ENCODE measurements at regions not wholly inside any gene's neighbourhood (a gene's known extent, or its start where the extent isn't known, plus 50 kb on each side); places are given as distances from the start of the nearest gene placed in this dataset.
"Not testable (repeated sequence)": the region's sequence is repeated elsewhere in the genome, so short reads cannot be mapped to it uniquely, and the experiment has no call there.

DNA sequence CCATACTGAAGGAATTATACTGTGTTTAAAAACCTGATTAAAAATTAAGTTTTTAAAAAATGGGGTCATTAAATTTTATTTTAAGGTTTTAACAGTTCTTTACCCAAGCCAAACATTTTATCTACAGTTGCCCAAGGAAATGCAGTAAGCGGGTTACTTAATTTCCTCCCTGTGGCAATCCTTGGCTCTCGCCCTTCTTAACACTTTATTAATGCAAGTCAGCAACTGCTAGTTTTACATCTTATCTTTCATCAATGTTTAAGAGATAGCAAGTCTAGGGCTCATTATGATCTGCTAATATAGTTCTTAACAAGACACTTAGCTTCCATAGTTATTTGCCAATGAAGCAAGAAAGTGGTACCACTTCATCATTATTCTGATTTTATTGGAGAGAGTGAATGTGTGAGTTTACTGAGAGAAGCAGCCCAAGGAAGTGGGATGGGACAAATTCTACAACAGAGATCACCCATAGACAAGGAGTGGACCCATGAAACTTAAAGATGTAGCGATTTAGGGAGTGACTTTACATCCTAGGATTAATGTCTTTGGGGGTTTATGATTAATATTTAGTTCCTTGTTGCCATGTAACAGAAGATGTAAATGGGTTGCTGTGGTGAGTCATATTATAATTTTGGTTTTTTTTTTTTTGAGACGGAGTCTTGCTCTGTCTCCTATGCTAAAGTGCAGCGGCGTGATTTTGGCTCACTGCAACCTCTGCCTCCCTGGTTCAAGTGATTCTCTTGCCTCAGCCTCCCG, 1556.1 kb downstream of the SPATA31A7 start:
- H2BK15ac ChIP-seq (ENCODE audit: low read length); H3K56ac ChIP-seq (replicated peaks; ENCODE audit: insufficient read length, low read depth, low read length); H3K79me2 ChIP-seq (ENCODE audit: control insufficient read depth in 1 of 2, insufficient read depth in 2 of 2, low read length in 2 of 2); H3K4me1 ChIP-seq (replicated peaks in 1 of 4; ENCODE audit: control insufficient read depth in 3 of 4, insufficient read depth in 4 of 4, low read length in 3 of 4); H3K9me3 ChIP-seq (ENCODE audit: insufficient read depth in 2 of 2, low read depth in 1 of 2, low read length in 1 of 2); H2BK12ac ChIP-seq (ENCODE audit: low read depth, low read length); H3K14ac ChIP-seq (ENCODE audit: insufficient read length); FAIRE-seq; H2BK120ac ChIP-seq (replicated peaks; ENCODE audit: low read depth, low read length); H3K9ac ChIP-seq (replicated peaks in 1 of 4; ENCODE audit: extremely low read depth in 1 of 4, low read depth in 3 of 4, low read length in 3 of 4); CTCF ChIA-PET (ENCODE audit: partially characterized antibody); H3K23me2 ChIP-seq (ENCODE audit: low read depth, low read length); H3K23ac ChIP-seq (ENCODE audit: insufficient read length); H2BK5ac ChIP-seq (ENCODE audit: low read depth, low read length); H3K79me1 ChIP-seq (ENCODE audit: low read depth, low read length); H2AK5ac ChIP-seq (ENCODE audit: low read depth, low read length); H3K36me3 ChIP-seq (ENCODE audit: control insufficient read depth in 2 of 4, insufficient read depth in 4 of 4, low read length in 3 of 4); POLR2A ChIA-PET (ENCODE audit: partially characterized antibody); H4K20me1 ChIP-seq (replicated peaks in 1 of 2; ENCODE audit: control insufficient read depth in 1 of 2, insufficient read depth in 2 of 2, low read length in 2 of 2); H2BK20ac ChIP-seq (ENCODE audit: low read length); DNase-seq (ENCODE audit: low read depth in 1 of 2, low spot score in 2 of 2); H4K5ac ChIP-seq (ENCODE audit: insufficient read length, low read depth, low read length); H3K27me3 ChIP-seq (replicated peaks in 1 of 4; ENCODE audit: control insufficient read depth in 3 of 4, extremely low read depth in 1 of 4, insufficient read depth in 3 of 4, low read length in 3 of 4); H4K8ac ChIP-seq (ENCODE audit: extremely low read depth, insufficient read depth, low read length); H3K4me2 ChIP-seq (ENCODE audit: insufficient read depth in 1 of 2, low read depth in 2 of 2, low read length in 2 of 2); H2AFZ ChIP-seq (ENCODE audit: low read length); H3K27ac ChIP-seq (ENCODE audit: low read depth, low read length); H4K91ac ChIP-seq (replicated peaks; ENCODE audit: insufficient read length, low read length); H3K4me3 ChIP-seq (ENCODE audit: extremely low read depth in 1 of 4, insufficient read depth in 2 of 4, low read depth in 3 of 4, low read length in 4 of 4); H3K18ac ChIP-seq (ENCODE audit: extremely low read depth, low read length); H3K4ac ChIP-seq (replicated peaks; ENCODE audit: insufficient read length, low read depth, low read length): not testable (repeated sequence)
- WGBS, 2 experiments (ENCODE audit: extremely low coverage in 1 of 2, insufficient coverage in 1 of 2, insufficient read length in 1 of 2, insufficient replicate concordance in 2 of 2, low coverage in 1 of 2, low lambda C conversion rate in 2 of 2, missing lambda C conversion rate in 1 of 2): no CpG with 5 or more reads among the region's 7 CpGs

Data from H1 (cell line).